KOPT-K1 (cell line): ENCODE measurements at regions not wholly inside any gene's neighbourhood (a gene's known extent, or its start where the extent isn't known, plus 50 kb on each side); places are given as distances from the start of the nearest gene placed in this dataset.

ENCODE experiments used
- H3K27ac ChIP-seq: fragments of 200-600 bp; sonication (generic); 2 replicates; pipeline ENCODE4 v1.5.1; 2016; ENCODE audit warnings: antibody characterized with exemption, mild to moderate bottlenecking, low read depth, low read length; ENCODE audit not compliant: poor library complexity, severe bottlenecking
- H3K36me3 ChIP-seq: fragments of 200-600 bp; sonication (generic); 2 replicates; pipeline ENCODE4 v1.5.1; 2017; ENCODE audit warnings: antibody characterized with exemption, mild to moderate bottlenecking, low read length, moderate library complexity; ENCODE audit not compliant: insufficient read depth
- H3K9me3 ChIP-seq: fragments of 200-600 bp; sonication (generic); 2 replicates; pipeline ENCODE4 v1.5.1; 2017; ENCODE audit warnings: antibody characterized with exemption, low read length, mild to moderate bottlenecking; ENCODE audit not compliant: insufficient read depth, poor library complexity, severe bottlenecking

- Histone ChIP-seq H3K27ac (no peak overlapping the region), H3K9me3 (no peaks in the 10 kb centered on the region), H3K36me3 (no peaks in the 10 kb centered on the region)
Measured at GRCh38 chr1:55352811-55353180, 137.6 kb upstream of the USP24 start.

- H3K9me3 ChIP-seq, result no peaks in the 10 kb centered on the region
Measured at GRCh38 chr1:55352080-55352810, 137.1 kb upstream of the USP24 start.

GRCh38 chr1:55348356-55348755 is 133.2 kb upstream of the USP24 start:
- no peaks in the 10 kb centered on the region for H3K36me3 ChIP-seq
- H3K9me3 ChIP-seq, result no peaks in the 10 kb centered on the region
- H3K27ac ChIP-seq, result no peak overlapping the region

More at GRCh38 chr1:55352080-55352810, 137.1 kb upstream of the USP24 start:
- Histone ChIP-seq H3K27ac (no peak overlapping the region), H3K36me3 (no peaks in the 10 kb centered on the region)

GRCh38 chr1:55347866-55348265 is 132.7 kb upstream of the USP24 start:
- Histone ChIP-seq H3K36me3 (no peaks in the 10 kb centered on the region), H3K9me3 (no peaks in the 10 kb centered on the region), H3K27ac (no peak overlapping the region)

GRCh38 chr1:55347041-55347440 is 131.9 kb upstream of the USP24 start:
- H3K27ac ChIP-seq, result no peak overlapping the region
- H3K36me3 ChIP-seq, result no peaks in the 10 kb centered on the region
- H3K9me3 ChIP-seq, result no peaks in the 10 kb centered on the region

- Histone ChIP-seq H3K36me3 (no peaks in the 10 kb centered on the region), H3K27ac (no peak overlapping the region), H3K9me3 (no peaks in the 10 kb centered on the region)
Measured at GRCh38 chr1:55346586-55346985, 131.4 kb upstream of the USP24 start.

GRCh38 chr1:55339681-55340080 is 124.5 kb upstream of the USP24 start:
- peaks cover 8% of the 10 kb centered on the region for H3K9me3 ChIP-seq
- H3K27ac ChIP-seq, result no peak overlapping the region
- no peaks in the 10 kb centered on the region for H3K36me3 ChIP-seq

- Histone ChIP-seq H3K27ac (no peak overlapping the region), H3K36me3 (no peaks in the 10 kb centered on the region), H3K9me3 (peaks cover 8% of the 10 kb centered on the region)
Measured at GRCh38 chr1:55338448-55338820, 123.3 kb upstream of the USP24 start.

GRCh38 chr1:55337801-55338447 is 122.8 kb upstream of the USP24 start:
- H3K27ac ChIP-seq, result no peak overlapping the region

GRCh38 chr1:55334797-55335196 is 119.6 kb upstream of the USP24 start:
- H3K36me3 ChIP-seq, result no peaks in the 10 kb centered on the region
- no peak overlapping the region for H3K27ac ChIP-seq
- no peaks in the 10 kb centered on the region for H3K9me3 ChIP-seq

More at GRCh38 chr1:55337801-55338447, 122.8 kb upstream of the USP24 start:
- H3K36me3 ChIP-seq, result no peaks in the 10 kb centered on the region
- H3K9me3 ChIP-seq, result peaks cover 8% of the 10 kb centered on the region

- Histone ChIP-seq H3K36me3 (no peaks in the 10 kb centered on the region), H3K27ac (no peak overlapping the region), H3K9me3 (no peaks in the 10 kb centered on the region)
Measured at GRCh38 chr1:55334160-55334559, 119.0 kb upstream of the USP24 start.

- H3K27ac ChIP-seq, result no peak overlapping the region
- H3K36me3 ChIP-seq, result no peaks in the 10 kb centered on the region
- no peaks in the 10 kb centered on the region for H3K9me3 ChIP-seq
Measured at GRCh38 chr1:55333461-55333860, 118.3 kb upstream of the USP24 start.

GRCh38 chr1:55331351-55331750 is 116.2 kb upstream of the USP24 start:
- H3K27ac ChIP-seq, result no peak overlapping the region

GRCh38 chr1:55329808-55330432 is 114.8 kb upstream of the USP24 start:
- H3K27ac ChIP-seq, result no peak overlapping the region
- no peaks in the 10 kb centered on the region for H3K9me3 ChIP-seq
- no peaks in the 10 kb centered on the region for H3K36me3 ChIP-seq

More at GRCh38 chr1:55331351-55331750, 116.2 kb upstream of the USP24 start:
- H3K9me3 ChIP-seq, result no peaks in the 10 kb centered on the region
- H3K36me3 ChIP-seq, result no peaks in the 10 kb centered on the region

GRCh38 chr1:55329091-55329490 is 113.9 kb upstream of the USP24 start:
- no peaks in the 10 kb centered on the region for H3K36me3 ChIP-seq
- no peaks in the 10 kb centered on the region for H3K9me3 ChIP-seq
- H3K27ac ChIP-seq, result no peak overlapping the region
